GM06990 (cell line): ENCODE measurements at regions not wholly inside any gene's neighbourhood (a gene's known extent, or its start where the extent isn't known, plus 50 kb on each side); places are given as distances from the start of the nearest gene placed in this dataset.

Source experiments
- DNase-seq: peaks from one replicate; pipeline ENCODE4 v3.0.0-alpha.2; 2011; ENCODE audit not compliant: insufficient read length; ENCODE audit errors: extremely low read depth
- H3K27me3 ChIP-seq: replicated peaks from 2 replicates; pipeline ENCODE4 v1.6.0; 2011; ENCODE audit warnings: low read length; ENCODE audit not compliant: control insufficient read depth, insufficient read depth
- H3K36me3 ChIP-seq: 2 replicates; pipeline ENCODE4 v1.5.1; 2011; ENCODE audit warnings: low read length; ENCODE audit not compliant: control insufficient read depth, insufficient read depth
- H3K4me3 ChIP-seq: replicated peaks from 2 replicates; pipeline ENCODE4 v1.5.1; 2011; ENCODE audit warnings: low read depth, mild to moderate bottlenecking, control low read depth, low read length
- TF ChIP-seq, protein P1 (sequence below): IDR thresholded peaks from 2 replicates; pipeline ENCODE4 v1.5.1; 2011; ENCODE audit warnings: low read length, control low read depth, mild to moderate bottlenecking, inconsistent platforms; ENCODE audit not compliant: insufficient read depth, poor library complexity, severe bottlenecking

DNA sequence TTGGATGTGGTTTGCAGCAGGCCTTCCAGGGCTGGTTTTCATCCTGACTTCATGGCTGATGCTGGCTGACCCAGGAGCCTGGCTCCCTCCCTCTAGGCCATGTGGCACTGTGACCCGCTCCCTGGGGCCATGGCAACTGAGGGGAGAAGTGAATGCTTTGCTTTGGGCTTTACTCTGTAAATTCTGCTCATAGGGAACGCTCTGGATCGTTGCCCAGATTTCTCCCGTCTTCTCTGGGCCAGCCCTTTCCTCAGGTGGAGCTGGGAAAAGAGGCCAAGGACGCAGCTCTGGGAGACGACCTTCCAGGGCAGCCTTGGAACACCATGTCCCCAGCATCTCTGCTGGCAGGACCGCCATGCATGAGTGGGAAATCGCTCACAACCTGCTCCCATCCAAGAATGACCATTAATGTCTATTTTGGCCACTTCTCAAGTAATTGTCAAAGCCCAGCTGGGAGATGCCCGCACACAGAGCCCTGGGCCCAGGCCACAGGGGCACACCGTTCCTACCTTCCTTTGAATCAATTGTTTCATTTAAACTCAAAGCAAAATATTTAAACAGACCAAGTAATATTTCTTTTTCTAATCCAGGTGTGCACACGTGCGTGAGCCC, 321.8 kb downstream of the TEX29 start:
- DNase-seq: no peak

DNA sequence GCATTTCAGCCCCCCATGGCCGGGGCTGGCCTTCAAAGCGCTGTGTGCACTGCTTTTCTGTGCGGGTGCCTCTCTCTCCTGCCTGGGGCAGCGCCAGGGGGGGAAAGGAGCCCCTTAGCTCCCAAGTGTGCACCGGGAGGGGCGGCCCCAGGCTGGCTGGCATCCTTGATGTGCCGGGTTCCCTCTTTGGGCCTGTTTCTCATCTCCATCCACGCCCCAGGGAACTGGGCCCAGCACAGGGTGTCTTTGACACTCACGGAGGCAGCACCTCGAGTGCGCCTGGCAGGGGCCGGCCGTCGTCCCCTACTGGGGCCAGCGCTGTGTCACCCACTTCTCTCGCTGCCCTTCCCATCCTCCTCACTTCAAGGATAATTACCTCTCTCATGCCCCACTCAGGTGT, 324.3 kb downstream of the TEX29 start:
- Histone ChIP-seq H3K27me3 (no peaks in the 10 kb centered on the region), H3K4me3 (no peak overlapping the region), H3K36me3 (no peaks in the 10 kb centered on the region)
- TF ChIP-seq, protein P1, sequence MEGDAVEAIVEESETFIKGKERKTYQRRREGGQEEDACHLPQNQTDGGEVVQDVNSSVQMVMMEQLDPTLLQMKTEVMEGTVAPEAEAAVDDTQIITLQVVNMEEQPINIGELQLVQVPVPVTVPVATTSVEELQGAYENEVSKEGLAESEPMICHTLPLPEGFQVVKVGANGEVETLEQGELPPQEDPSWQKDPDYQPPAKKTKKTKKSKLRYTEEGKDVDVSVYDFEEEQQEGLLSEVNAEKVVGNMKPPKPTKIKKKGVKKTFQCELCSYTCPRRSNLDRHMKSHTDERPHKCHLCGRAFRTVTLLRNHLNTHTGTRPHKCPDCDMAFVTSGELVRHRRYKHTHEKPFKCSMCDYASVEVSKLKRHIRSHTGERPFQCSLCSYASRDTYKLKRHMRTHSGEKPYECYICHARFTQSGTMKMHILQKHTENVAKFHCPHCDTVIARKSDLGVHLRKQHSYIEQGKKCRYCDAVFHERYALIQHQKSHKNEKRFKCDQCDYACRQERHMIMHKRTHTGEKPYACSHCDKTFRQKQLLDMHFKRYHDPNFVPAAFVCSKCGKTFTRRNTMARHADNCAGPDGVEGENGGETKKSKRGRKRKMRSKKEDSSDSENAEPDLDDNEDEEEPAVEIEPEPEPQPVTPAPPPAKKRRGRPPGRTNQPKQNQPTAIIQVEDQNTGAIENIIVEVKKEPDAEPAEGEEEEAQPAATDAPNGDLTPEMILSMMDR: no peak
- DNase-seq: no peak

More for the DNA sequence above, 321.8 kb downstream of the TEX29 start:
- H3K4me3 ChIP-seq: no peak overlapping the region
- H3K27me3 ChIP-seq: no peaks in the 10 kb centered on the region
- TF ChIP-seq, protein P1: no peak
- H3K36me3 ChIP-seq: no peaks in the 10 kb centered on the region

DNA sequence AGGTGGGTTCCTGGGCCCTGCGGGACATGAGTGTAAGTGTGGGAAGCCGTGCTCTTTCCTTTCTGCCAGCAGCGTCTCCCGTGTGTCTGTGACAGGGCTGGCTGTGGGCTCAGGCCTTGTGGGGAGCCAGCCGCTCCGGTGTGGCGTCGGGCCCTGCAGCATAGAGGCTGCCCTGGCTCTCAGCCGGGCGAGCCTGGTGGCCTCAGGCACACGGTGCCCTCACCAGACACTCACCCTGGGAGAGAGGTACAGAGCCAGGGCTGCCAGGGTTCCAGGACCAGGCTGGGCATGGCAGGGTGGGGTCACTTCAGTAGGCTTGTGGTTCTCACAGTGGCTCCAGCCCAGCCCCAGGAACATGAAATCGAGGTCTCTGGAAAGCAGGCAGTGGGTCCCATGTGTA, 324.8 kb downstream of the TEX29 start:
- Histone ChIP-seq H3K4me3 (no peak overlapping the region), H3K27me3 (no peaks in the 10 kb centered on the region), H3K36me3 (no peaks in the 10 kb centered on the region)
- TF ChIP-seq, protein P1: no peak
- DNase-seq: no peak

DNA sequence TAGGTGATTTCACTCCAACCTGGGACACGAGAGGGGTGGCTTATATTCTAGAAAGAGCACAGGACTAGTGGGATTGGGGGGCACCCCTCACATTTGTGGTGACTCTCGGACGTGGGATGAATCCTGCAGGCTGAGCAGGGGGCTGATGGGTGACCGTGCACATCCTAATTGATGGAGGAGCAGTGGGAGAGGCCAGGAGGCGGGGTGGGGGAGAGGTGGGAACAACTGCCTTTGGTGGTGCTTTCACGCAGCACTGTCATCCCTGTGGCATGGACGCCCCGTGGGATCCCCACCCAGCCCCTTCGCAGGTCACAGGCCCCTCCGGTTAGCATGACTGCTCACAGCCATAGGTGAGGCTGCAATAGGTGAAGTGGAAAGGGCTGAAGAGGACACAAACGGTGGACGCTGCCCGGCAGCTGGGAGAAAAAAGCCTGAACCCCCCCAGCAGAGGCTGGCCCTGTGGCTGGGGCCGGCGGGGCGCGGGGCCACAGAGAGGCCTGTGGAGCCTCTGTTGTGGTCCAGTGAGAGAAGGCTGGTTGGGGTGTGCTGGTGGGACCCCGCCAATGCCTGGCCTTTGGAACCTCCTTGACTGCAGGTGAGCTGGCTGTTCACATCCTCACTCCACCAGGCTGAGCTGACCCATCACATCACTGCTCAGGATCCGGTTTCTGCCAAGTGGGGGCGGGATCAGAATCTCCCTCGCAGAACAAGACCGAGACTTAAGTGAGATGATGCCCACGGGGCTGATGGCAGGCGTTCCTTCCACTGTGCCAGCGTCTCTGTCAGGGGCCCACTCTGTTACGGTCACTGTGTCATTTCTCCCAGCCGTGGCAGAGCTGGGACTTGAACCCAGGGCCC, 325.4 kb downstream of the TEX29 start:
- no peaks in the 10 kb centered on the region for H3K27me3 ChIP-seq
- DNase-seq: no peak
- H3K4me3 ChIP-seq: no peak overlapping the region
- TF ChIP-seq, protein P1: no peak
- H3K36me3 ChIP-seq: no peaks in the 10 kb centered on the region

DNA sequence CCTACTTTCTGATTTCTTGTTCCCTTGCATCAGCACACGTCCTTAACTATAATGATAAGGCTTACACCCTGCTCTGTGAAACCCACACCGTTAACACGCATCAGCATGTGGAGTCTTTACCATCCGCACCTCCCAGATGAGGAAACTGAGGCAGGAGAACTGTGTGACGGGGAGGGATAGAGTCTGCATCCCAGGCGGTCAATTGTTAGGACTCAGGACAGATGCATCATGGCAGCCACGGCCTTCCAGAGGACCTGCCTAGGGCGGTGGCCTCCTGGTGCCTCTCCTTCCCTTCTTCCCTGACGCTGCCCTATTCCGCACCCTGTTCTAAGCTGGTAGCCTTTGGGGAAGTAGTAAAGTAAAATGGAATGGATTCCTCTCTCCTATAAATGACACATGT, 326.0 kb downstream of the TEX29 start:
- no peak for DNase-seq
- Histone ChIP-seq H3K4me3 (no peak overlapping the region), H3K27me3 (no peaks in the 10 kb centered on the region), H3K36me3 (no peaks in the 10 kb centered on the region)
- TF ChIP-seq, protein P1: no peak
